Caco-2 (cell line): ENCODE measurements at regions not wholly inside any gene's neighbourhood (a gene's known extent, or its start where the extent isn't known, plus 50 kb on each side); places are given as distances from the start of the nearest gene placed in this dataset.

ENCODE experiments used
- BruUV-seq: library from RNA; stranded (reverse); fragments of 400-500 nt; replicated peaks from 2 replicates; lab custom pipeline; 2021; lab: Mats Ljungman, UMichigan
- CTCF ChIA-PET: fragments of 300-600 bp; sonication (Branson Sonifier 250); formaldehyde crosslinking; loops from one replicate; lab custom pipeline; 2022; ENCODE audit warnings: antibody characterized with exemption; lab: Charles Lee
- POLR2A ChIA-PET: fragments of 300-600 bp; sonication (Branson Sonifier 250); formaldehyde crosslinking; loops from one replicate; lab custom pipeline; 2022; ENCODE audit warnings: antibody characterized with exemption; lab: Charles Lee
- DNase-seq, 2 experiments: peaks; one replicate each; pipeline versions ENCODE4 v3.0.0 to v3.0.0-alpha.2; 2020 to 2022
- H3K27me3 ChIP-seq: replicated peaks from 2 replicates; pipeline ENCODE4 v1.6.0; 2011; ENCODE audit warnings: low read length; ENCODE audit not compliant: control insufficient read depth, insufficient read depth
- H3K36me3 ChIP-seq: 2 replicates; pipeline ENCODE4 v1.5.1; 2011; ENCODE audit warnings: low read length; ENCODE audit not compliant: control insufficient read depth, insufficient read depth
- H3K4me1 ChIP-seq: fragments of 250-450 bp; sonication (Bioruptor Pico); 2 replicates; pipeline ENCODE4 v1.5.1; 2020; ENCODE audit warnings: mild to moderate bottlenecking
- H3K4me3 ChIP-seq: 2 replicates; pipeline ENCODE4 v1.5.1; 2011; ENCODE audit warnings: low read depth, mild to moderate bottlenecking, control low read depth, low read length
- H3K9me3 ChIP-seq: fragments of 250-450 bp; sonication (Bioruptor Pico); 2 replicates; pipeline ENCODE4 v1.5.1; 2020; ENCODE audit warnings: mild to moderate bottlenecking, moderate library complexity
- H3K27ac Mint-ChIP-seq: one replicate; pipeline ENCODE4 v1.8.0; 2022; ENCODE audit warnings: mixed read lengths; ENCODE audit not compliant: unreplicated experiment
- H3K27me3 Mint-ChIP-seq: one replicate; pipeline ENCODE4 v1.8.0; 2022; ENCODE audit warnings: mixed read lengths; ENCODE audit not compliant: insufficient read depth, unreplicated experiment
- H3K36me3 Mint-ChIP-seq: one replicate; pipeline ENCODE4 v1.8.0; 2022; ENCODE audit warnings: mild to moderate bottlenecking, mixed read lengths; ENCODE audit not compliant: insufficient read depth, unreplicated experiment
- H3K4me1 Mint-ChIP-seq: one replicate; pipeline ENCODE4 v1.8.0; 2022; ENCODE audit warnings: low read depth, mixed read lengths; ENCODE audit not compliant: unreplicated experiment
- H3K4me3 Mint-ChIP-seq: one replicate; pipeline ENCODE4 v1.8.0; 2022; ENCODE audit warnings: mild to moderate bottlenecking, moderate library complexity, mixed read lengths; ENCODE audit not compliant: unreplicated experiment
- H3K9me3 Mint-ChIP-seq: one replicate; pipeline ENCODE4 v1.8.0; 2022; ENCODE audit warnings: mixed read lengths; ENCODE audit not compliant: unreplicated experiment
- CTCF ChIP-seq, 2 experiments: fragments of 200-600 bp in 1 of 2; IDR thresholded peaks; 1 replicate in 1 of 2; 2 replicates in 1 of 2; pipeline versions ENCODE4 v1.5.1 to v1.8.0; 2011 to 2022; ENCODE audit warnings: antibody characterized with exemption in 1 of 2, control low read depth in 1 of 2, inconsistent platforms in 1 of 2, low read depth in 1 of 2, low read length in 1 of 2, mild to moderate bottlenecking in 1 of 2, moderate library complexity in 1 of 2; ENCODE audit not compliant: insufficient read depth in 1 of 2, severe bottlenecking in 1 of 2, unreplicated experiment in 1 of 2
- intact Hi-C: fragments of 100-400 bp; cut with micrococcal nuclease; formaldehyde crosslinking; loops from one replicate; pipeline ENCODE4 v1.10.0; 2022; ENCODE audit not compliant: unreplicated experiment

DNA sequence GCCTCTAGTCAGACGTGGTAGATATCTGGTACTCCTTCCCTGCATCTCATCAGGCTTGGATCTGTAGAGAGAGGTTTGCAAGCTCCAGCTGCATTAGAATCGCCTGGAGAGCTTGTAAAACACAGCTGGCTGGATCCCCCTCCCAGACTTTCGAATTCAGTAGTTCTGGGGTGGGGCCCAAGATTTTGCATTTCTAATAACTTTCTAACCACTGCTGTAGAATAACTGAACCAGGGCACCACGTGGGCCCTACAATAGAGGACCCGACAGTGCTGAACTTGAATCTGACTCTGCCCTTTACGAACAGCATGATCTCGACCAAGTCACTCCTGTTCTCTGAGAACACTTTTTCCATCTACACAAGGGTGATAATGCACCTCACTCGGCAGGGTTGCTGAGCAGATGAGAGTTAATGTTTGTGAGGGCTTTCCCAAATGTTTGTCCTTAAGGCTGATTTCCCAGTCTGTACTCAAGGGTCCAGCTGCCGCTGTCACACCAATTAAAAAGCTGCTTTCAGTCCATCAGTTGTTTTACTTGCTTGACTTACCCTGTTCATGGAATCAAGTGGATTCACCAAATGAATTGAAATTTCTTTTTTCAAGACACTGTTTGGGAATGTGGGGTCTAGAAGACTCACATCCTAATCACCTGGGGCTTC lies 86.6 kb upstream of the SLC24A4 start:
- POLR2A ChIA-PET: no interaction called here
- Histone ChIP-seq H3K27me3 (no peaks in the 10 kb centered on the region), H3K9me3 (no peaks in the 10 kb centered on the region), H3K4me1 (no peaks in the 10 kb centered on the region), H3K4me3 (no peak overlapping the region), H3K36me3 (no peaks in the 10 kb centered on the region)
- CTCF ChIA-PET: no interaction called here
- no TSS peak for BruUV-seq
- no peaks in the 10 kb centered on the region for H3K9me3 Mint-ChIP-seq
- intact Hi-C loops: no loop called here
- H3K4me1 Mint-ChIP-seq: no peaks in the 10 kb centered on the region
- no peak overlapping the region for H3K4me3 Mint-ChIP-seq
- no peaks in the 10 kb centered on the region for H3K36me3 Mint-ChIP-seq
- no peak for DNase-seq
- H3K27me3 Mint-ChIP-seq: peaks cover 7% of the 10 kb centered on the region
- no peak overlapping the region for H3K27ac Mint-ChIP-seq
- no peak for TF ChIP-seq CTCF (IDR thresholded peaks at IDR 0.05; ENCODE audit: insufficient read depth in 1 of 2, low read depth in 1 of 2, low read length in 1 of 2, severe bottlenecking in 1 of 2, unreplicated experiment in 1 of 2)

DNA sequence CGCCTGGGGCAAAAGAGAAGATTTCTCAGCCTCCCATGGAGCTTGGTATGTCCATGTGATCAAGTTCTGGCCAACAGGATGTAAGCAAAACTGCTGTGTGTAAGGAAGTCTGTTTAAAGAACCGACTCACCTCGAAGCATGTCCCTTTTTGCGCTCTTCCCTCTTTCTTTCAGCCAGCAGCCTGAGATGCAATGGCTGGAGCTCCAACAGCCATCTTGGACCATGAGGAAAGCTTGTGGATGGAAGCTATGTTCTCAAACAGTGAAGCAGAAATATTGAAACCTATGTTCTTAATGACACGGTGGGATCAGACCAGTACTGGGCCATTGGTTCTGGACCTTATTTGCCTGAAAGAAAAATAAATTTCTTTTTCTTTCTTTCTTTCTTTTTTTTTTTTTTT lies 82.3 kb upstream of the SLC24A4 start:
- H3K4me1 ChIP-seq: no peaks in the 10 kb centered on the region
- no peak overlapping the region for H3K4me3 ChIP-seq
- Mint-ChIP-seq H3K27ac (no peak overlapping the region), H3K9me3 (peaks cover 8% of the 10 kb centered on the region), H3K36me3 (no peaks in the 10 kb centered on the region), H3K4me3 (no peak overlapping the region), H3K4me1 (no peaks in the 10 kb centered on the region), H3K27me3 (no peaks in the 10 kb centered on the region)
- ChIA-PET POLR2A (no interaction called here), CTCF (no interaction called here)
- peaks cover 10% of the 10 kb centered on the region; the same call in 1 of the 2 replicates for H3K9me3 ChIP-seq
- DNase-seq: no peak
- no peak for TF ChIP-seq CTCF (IDR thresholded peaks at IDR 0.05; ENCODE audit: insufficient read depth in 1 of 2, low read depth in 1 of 2, low read length in 1 of 2, severe bottlenecking in 1 of 2, unreplicated experiment in 1 of 2)
- no TSS peak for BruUV-seq
- H3K36me3 ChIP-seq: no peaks in the 10 kb centered on the region
- H3K27me3 ChIP-seq: no peaks in the 10 kb centered on the region
- intact Hi-C loops: no loop called here

DNA sequence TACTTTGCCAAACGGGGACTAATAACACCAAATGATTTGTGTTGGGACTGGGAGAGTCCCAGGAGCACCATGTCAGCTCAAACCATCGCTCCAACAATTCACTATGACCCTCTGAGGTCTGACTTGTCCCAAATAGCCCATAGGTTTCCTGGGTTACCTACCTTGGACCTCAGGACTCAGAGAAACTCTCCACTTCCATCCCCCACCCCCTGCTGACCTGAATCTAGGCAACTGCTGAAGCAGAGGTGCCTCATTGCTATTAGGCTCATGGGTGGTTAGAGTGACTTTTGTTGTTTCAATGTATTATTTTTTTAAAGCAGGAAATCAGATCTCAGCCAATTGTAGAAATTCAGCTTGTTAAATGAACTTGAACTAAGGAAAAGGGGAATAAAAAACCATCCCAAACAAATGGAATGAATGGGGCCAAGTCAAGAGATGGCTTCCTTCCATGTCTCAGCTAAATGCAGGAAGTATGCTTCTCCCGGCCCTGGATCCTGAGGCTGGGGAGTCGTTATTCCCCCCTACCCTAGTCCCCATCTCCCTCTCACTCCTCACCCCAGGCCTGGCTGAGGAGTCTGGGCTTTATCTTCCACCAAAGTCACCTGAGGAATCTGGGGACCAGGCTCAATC lies 80.9 kb upstream of the SLC24A4 start:
- peaks cover 11% of the 10 kb centered on the region for H3K9me3 Mint-ChIP-seq
- POLR2A ChIA-PET: no interaction called here

More for the DNA sequence above, 80.9 kb upstream of the SLC24A4 start:
- H3K4me3 Mint-ChIP-seq: no peak overlapping the region
- no peak for TF ChIP-seq CTCF (IDR thresholded peaks at IDR 0.05; ENCODE audit: insufficient read depth in 1 of 2, low read depth in 1 of 2, low read length in 1 of 2, severe bottlenecking in 1 of 2, unreplicated experiment in 1 of 2)
- Histone ChIP-seq H3K4me1 (no peaks in the 10 kb centered on the region), H3K36me3 (no peaks in the 10 kb centered on the region), H3K9me3 (peaks cover 10% of the 10 kb centered on the region; the same call in 1 of the 2 replicates), H3K4me3 (no peak overlapping the region), H3K27me3 (no peaks in the 10 kb centered on the region)
- H3K27me3 Mint-ChIP-seq: no peaks in the 10 kb centered on the region
- DNase-seq: no peak
- no TSS peak for BruUV-seq
- H3K27ac Mint-ChIP-seq: no peak overlapping the region
- H3K4me1 Mint-ChIP-seq: no peaks in the 10 kb centered on the region
- no peaks in the 10 kb centered on the region for H3K36me3 Mint-ChIP-seq
- intact Hi-C loops: no loop called here
- CTCF ChIA-PET: no interaction called here
